IgD-negative memory B cell (primary cell): ENCODE measurements at regions not wholly inside any gene's neighbourhood (a gene's known extent, or its start where the extent isn't known, plus 50 kb on each side); places are given as distances from the start of the nearest gene placed in this dataset.

Experiments used
- H3K27ac Mint-ChIP-seq, 3 donors: one replicate each; pipeline ENCODE4 v1.8.0; 2020 to 2022; ENCODE audit warnings: mild to moderate bottlenecking in 3 of 3, mixed read lengths in 3 of 3, moderate library complexity in 1 of 3
- H3K27me3 Mint-ChIP-seq: one replicate; pipeline ENCODE4 v1.8.0; 2021; ENCODE audit warnings: mixed read lengths
- H3K36me3 Mint-ChIP-seq: one replicate; pipeline ENCODE4 v1.8.0; 2020; ENCODE audit warnings: mild to moderate bottlenecking, mixed read lengths
- H3K4me1 Mint-ChIP-seq, 3 donors: one replicate each; pipeline ENCODE4 v1.8.0; 2020 to 2022; ENCODE audit warnings: mixed read lengths in 3 of 3, mild to moderate bottlenecking in 1 of 3
- H3K4me3 Mint-ChIP-seq, 4 donors: one replicate each; pipeline ENCODE4 v1.8.0; 2020 to 2022; ENCODE audit warnings: mild to moderate bottlenecking in 4 of 4, mixed read lengths in 4 of 4, moderate library complexity in 3 of 4
- H3K9me3 Mint-ChIP-seq, 3 donors: one replicate each; pipeline ENCODE4 v1.8.0; 2020 to 2021; ENCODE audit warnings: mixed read lengths in 3 of 3, mild to moderate bottlenecking in 1 of 3

DNA sequence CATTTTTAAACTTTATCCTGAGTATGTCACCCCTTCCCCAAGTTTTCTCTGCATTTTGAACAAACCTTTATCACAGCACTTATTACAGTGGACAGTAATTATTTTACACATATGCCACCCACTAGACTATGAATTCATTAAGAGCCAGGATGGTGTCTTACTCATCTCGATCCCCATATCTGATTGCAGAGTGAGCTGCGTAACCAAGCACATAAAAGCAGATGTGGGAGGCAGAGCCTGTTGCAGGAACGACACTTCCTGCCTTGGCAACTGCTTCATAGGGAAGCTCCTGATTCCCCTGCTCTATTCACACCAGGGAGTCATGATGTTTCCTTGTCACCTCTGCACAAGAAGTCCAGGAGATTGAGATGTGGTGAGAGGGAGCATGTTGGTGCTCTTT, 91.1 kb downstream of the MINAR1 start:
- H3K4me1 Mint-ChIP-seq = no peaks in the 10 kb centered on the region
- peaks cover 2% of the 10 kb centered on the region for H3K36me3 Mint-ChIP-seq
- no peaks in the 10 kb centered on the region for H3K9me3 Mint-ChIP-seq
- no peak overlapping the region for H3K4me3 Mint-ChIP-seq
- H3K27me3 Mint-ChIP-seq = peaks cover 5% of the 10 kb centered on the region
- no peak overlapping the region for H3K27ac Mint-ChIP-seq

- H3K4me1 Mint-ChIP-seq = no peaks in the 10 kb centered on the region
- no peaks in the 10 kb centered on the region for H3K9me3 Mint-ChIP-seq
- no peak overlapping the region for H3K27ac Mint-ChIP-seq
- H3K4me3 Mint-ChIP-seq = no peak overlapping the region
- peaks cover 2% of the 10 kb centered on the region for H3K36me3 Mint-ChIP-seq
- peaks cover 5% of the 10 kb centered on the region for H3K27me3 Mint-ChIP-seq
Measured at GRCh38 chr15:79524531-79524930, 92.4 kb downstream of the MINAR1 start.

DNA sequence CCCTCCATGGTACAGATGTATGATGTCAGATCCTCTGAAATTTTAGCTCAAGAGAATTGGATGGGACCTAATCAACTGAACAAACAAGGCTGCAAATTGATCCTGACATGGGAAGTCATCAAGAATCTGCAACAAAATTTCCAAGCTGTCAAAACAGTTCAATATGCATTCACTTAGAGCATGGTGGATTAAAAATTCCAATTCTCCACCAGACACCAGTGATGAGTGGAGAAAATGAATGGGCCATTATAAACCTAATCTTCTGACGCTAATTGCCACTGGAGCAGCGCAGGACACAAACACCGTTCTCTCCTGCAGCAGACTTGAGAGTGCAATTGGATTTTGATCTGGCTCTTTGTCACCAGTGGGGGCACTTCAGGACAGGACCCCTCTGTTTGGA, 94.2 kb downstream of the MINAR1 start:
- Mint-ChIP-seq H3K36me3 (no peaks in the 10 kb centered on the region), H3K4me3 (peak overlapping the region in 1 of 4 donors; percentile 38), H3K4me1 (no peaks in the 10 kb centered on the region), H3K27ac (no peak overlapping the region), H3K9me3 (no peaks in the 10 kb centered on the region), H3K27me3 (peaks cover 5% of the 10 kb centered on the region)

- Mint-ChIP-seq H3K27me3 (peaks cover 5% of the 10 kb centered on the region), H3K36me3 (no peaks in the 10 kb centered on the region), H3K4me1 (no peaks in the 10 kb centered on the region), H3K4me3 (no peak overlapping the region), H3K9me3 (peaks cover 0 to 3% (median 0%) of the 10 kb centered on the region in 3 donors), H3K27ac (no peak overlapping the region)
Measured at GRCh38 chr15:79527821-79528220, 95.7 kb downstream of the MINAR1 start.

GRCh38 chr15:79529157-79529785, 97.1 kb downstream of the MINAR1 start:
- H3K9me3 Mint-ChIP-seq = peaks cover 0 to 3% (median 0%) of the 10 kb centered on the region in 3 donors
- no peaks in the 10 kb centered on the region for H3K36me3 Mint-ChIP-seq
- H3K27me3 Mint-ChIP-seq = peaks cover 12% of the 10 kb centered on the region
- no peak overlapping the region for H3K4me3 Mint-ChIP-seq
- H3K4me1 Mint-ChIP-seq = no peaks in the 10 kb centered on the region
- no peak overlapping the region for H3K27ac Mint-ChIP-seq

- Mint-ChIP-seq H3K4me1 (no peaks in the 10 kb centered on the region), H3K27me3 (peaks cover 13% of the 10 kb centered on the region), H3K36me3 (no peaks in the 10 kb centered on the region), H3K27ac (no peak overlapping the region), H3K4me3 (no peak overlapping the region), H3K9me3 (peaks cover 0 to 3% (median 0%) of the 10 kb centered on the region in 3 donors)
Measured at GRCh38 chr15:79535536-79535935, 103.4 kb downstream of the MINAR1 start.

- H3K27me3 Mint-ChIP-seq = peaks cover 15% of the 10 kb centered on the region
Measured at GRCh38 chr15:79538527-79538926, 106.4 kb downstream of the MINAR1 start.

GRCh38 chr15:79539401-79539800, 107.3 kb downstream of the MINAR1 start:
- peaks cover 10% of the 10 kb centered on the region for H3K27me3 Mint-ChIP-seq
- no peaks in the 10 kb centered on the region for H3K9me3 Mint-ChIP-seq
- H3K36me3 Mint-ChIP-seq = no peaks in the 10 kb centered on the region
- no peak overlapping the region for H3K4me3 Mint-ChIP-seq
- no peaks in the 10 kb centered on the region for H3K4me1 Mint-ChIP-seq
- no peak overlapping the region for H3K27ac Mint-ChIP-seq

More at GRCh38 chr15:79538527-79538926, 106.4 kb downstream of the MINAR1 start:
- Mint-ChIP-seq H3K4me3 (no peak overlapping the region), H3K9me3 (no peaks in the 10 kb centered on the region), H3K27ac (no peak overlapping the region), H3K4me1 (no peaks in the 10 kb centered on the region), H3K36me3 (no peaks in the 10 kb centered on the region)

DNA sequence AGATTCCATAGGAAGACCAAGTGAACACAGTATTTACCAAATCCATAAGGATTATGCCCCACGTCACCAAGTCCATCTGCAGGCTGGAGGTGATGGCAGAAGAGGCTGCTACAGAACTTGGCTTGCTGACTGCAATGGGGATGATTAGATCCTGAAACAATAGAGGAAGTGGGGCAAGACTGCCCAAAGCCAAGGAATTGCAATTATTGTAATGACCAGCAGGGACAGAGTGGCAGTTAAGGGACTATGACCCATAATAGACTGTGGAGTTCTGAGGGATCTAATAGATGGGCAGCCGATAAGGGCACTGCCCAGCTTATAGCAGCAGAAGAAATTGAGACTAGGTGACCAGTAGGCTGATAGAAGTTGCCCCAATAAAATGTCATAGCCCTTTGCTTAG, 108.4 kb downstream of the MINAR1 start:
- no peak overlapping the region for H3K4me3 Mint-ChIP-seq
- peaks cover 9% of the 10 kb centered on the region for H3K27me3 Mint-ChIP-seq
- H3K4me1 Mint-ChIP-seq = no peaks in the 10 kb centered on the region
- peaks cover under 1% of the 10 kb centered on the region for H3K36me3 Mint-ChIP-seq
- H3K9me3 Mint-ChIP-seq = no peaks in the 10 kb centered on the region
- no peak overlapping the region for H3K27ac Mint-ChIP-seq

GRCh38 chr15:79541196-79541595, 109.1 kb downstream of the MINAR1 start:
- no peaks in the 10 kb centered on the region for H3K9me3 Mint-ChIP-seq
- H3K27ac Mint-ChIP-seq = no peak overlapping the region
- H3K36me3 Mint-ChIP-seq = peaks cover 3% of the 10 kb centered on the region
- H3K4me3 Mint-ChIP-seq = no peak overlapping the region
- no peaks in the 10 kb centered on the region for H3K4me1 Mint-ChIP-seq
- peaks cover 9% of the 10 kb centered on the region for H3K27me3 Mint-ChIP-seq

- Mint-ChIP-seq H3K36me3 (peaks cover 3% of the 10 kb centered on the region), H3K4me1 (no peaks in the 10 kb centered on the region), H3K27me3 (peaks cover 9% of the 10 kb centered on the region), H3K9me3 (no peaks in the 10 kb centered on the region), H3K4me3 (no peak overlapping the region), H3K27ac (no peak overlapping the region)
Measured at GRCh38 chr15:79543097-79543496, 111.0 kb downstream of the MINAR1 start.

DNA sequence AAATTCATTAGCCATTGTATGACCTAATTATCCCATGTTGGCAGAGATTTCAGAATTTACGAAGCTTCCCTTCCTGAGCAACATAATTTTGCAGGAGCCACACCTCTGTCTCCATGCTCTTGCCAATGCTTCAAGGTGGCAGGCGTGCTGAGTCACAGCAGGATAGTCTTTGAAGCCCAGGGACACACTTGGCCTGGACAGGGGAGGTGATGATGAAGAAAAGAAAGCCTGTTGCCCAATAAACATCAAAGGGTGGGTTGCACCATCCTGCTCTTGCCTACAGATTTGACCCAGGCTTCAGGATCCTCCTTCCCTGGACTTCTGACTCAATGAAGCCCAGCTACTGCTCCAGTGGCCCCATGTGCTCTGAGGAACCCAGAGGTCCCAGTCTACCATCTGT, 117.1 kb downstream of the MINAR1 start:
- no peak overlapping the region for H3K4me3 Mint-ChIP-seq
- peaks cover 0 to 6% (median 0%) of the 10 kb centered on the region in 3 donors for H3K9me3 Mint-ChIP-seq
- H3K4me1 Mint-ChIP-seq = no peaks in the 10 kb centered on the region
- H3K27me3 Mint-ChIP-seq = peaks cover 11% of the 10 kb centered on the region
- peaks cover 5% of the 10 kb centered on the region for H3K36me3 Mint-ChIP-seq
- H3K27ac Mint-ChIP-seq = no peak overlapping the region

GRCh38 chr15:79560384-79560783, 128.2 kb downstream of the MINAR1 start:
- no peak overlapping the region for H3K4me3 Mint-ChIP-seq
- peaks cover 10% of the 10 kb centered on the region for H3K27me3 Mint-ChIP-seq
- H3K36me3 Mint-ChIP-seq = no peaks in the 10 kb centered on the region
- H3K4me1 Mint-ChIP-seq = no peaks in the 10 kb centered on the region
- H3K9me3 Mint-ChIP-seq = peaks cover 0 to 3% (median 3%) of the 10 kb centered on the region in 3 donors
- H3K27ac Mint-ChIP-seq = no peak overlapping the region

- no peaks in the 10 kb centered on the region for H3K4me1 Mint-ChIP-seq
- H3K4me3 Mint-ChIP-seq = no peak overlapping the region
- no peak overlapping the region for H3K27ac Mint-ChIP-seq
- H3K36me3 Mint-ChIP-seq = no peaks in the 10 kb centered on the region
- H3K27me3 Mint-ChIP-seq = peaks cover 9% of the 10 kb centered on the region
- H3K9me3 Mint-ChIP-seq = peaks cover 0 to 3% (median 2%) of the 10 kb centered on the region in 3 donors
Measured at GRCh38 chr15:79561982-79562381, 129.8 kb downstream of the MINAR1 start.

GRCh38 chr15:79562403-79562815, 130.3 kb downstream of the MINAR1 start:
- H3K9me3 Mint-ChIP-seq = peaks cover 0 to 3% (median 2%) of the 10 kb centered on the region in 3 donors
- H3K27me3 Mint-ChIP-seq = peaks cover 9% of the 10 kb centered on the region
- no peaks in the 10 kb centered on the region for H3K4me1 Mint-ChIP-seq
- H3K36me3 Mint-ChIP-seq = no peaks in the 10 kb centered on the region
- H3K4me3 Mint-ChIP-seq = no peak overlapping the region
- no peak overlapping the region for H3K27ac Mint-ChIP-seq

- Mint-ChIP-seq H3K27ac (no peak overlapping the region), H3K4me1 (no peaks in the 10 kb centered on the region), H3K27me3 (peaks cover 9% of the 10 kb centered on the region), H3K36me3 (no peaks in the 10 kb centered on the region), H3K4me3 (no peak overlapping the region), H3K9me3 (peaks cover 0 to 3% (median 2%) of the 10 kb centered on the region in 3 donors)
Measured at GRCh38 chr15:79562899-79563298, 130.8 kb downstream of the MINAR1 start.
